ENCODE measurements at regions not wholly inside any gene's neighbourhood (a gene's known extent, or its start where the extent isn't known, plus 50 kb on each side); places are given as distances from the start of the nearest gene placed in this dataset.
A peak's percentile ranks its signal among the peaks of the same experiment; 100 is the strongest.

DNA sequence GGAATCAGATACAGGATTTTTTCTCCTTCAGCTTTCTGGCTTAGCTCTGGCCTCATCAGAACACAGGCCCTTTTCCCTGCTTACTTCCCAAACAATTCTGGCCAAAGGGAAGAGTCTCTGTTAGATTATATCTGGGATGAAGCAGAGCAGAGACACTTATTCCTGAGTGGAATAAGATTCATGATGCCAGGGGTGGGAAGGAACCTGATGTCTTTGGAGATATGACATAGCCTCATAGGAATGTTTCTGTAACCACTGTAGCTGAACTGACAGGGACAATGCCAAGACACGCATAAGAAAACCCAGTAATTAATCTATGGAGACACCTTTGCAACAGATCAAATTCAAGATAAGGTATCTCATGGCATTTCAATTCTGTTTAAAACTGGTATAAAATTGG, 177.1 kb upstream of the RAG2 start:
- in situ Hi-C loops (cut with MboI; ENCODE audit: low sequenced_read_pairs), result no loop called here
- Histone ChIP-seq H3K27me3 (ENCODE audit: low read depth) (peaks cover 2% of the 10 kb centered on the region; the same call in 1 of the 2 replicates), H3K36me3 (replicated peaks) (no peaks in the 10 kb centered on the region), H3K4me3 (no peak overlapping the region), H3K4me1 (no peaks in the 10 kb centered on the region), H3K9me3 (no peaks in the 10 kb centered on the region)
- DNase-seq (ENCODE audit: low spot score in 2 of 2), result no peak

GRCh38 chr11:36774603-36775002, 176.6 kb upstream of the RAG2 start:
- peaks cover 2% of the 10 kb centered on the region; the same call in 1 of the 2 replicates for H3K27me3 ChIP-seq (ENCODE audit: low read depth)
- no peaks in the 10 kb centered on the region for H3K9me3 ChIP-seq
- no peak overlapping the region for H3K4me3 ChIP-seq
- no peak for DNase-seq (ENCODE audit: low spot score in 2 of 2)
- H3K36me3 ChIP-seq (replicated peaks), result no peaks in the 10 kb centered on the region
- no peaks in the 10 kb centered on the region for H3K4me1 ChIP-seq
- in situ Hi-C loops (cut with MboI; ENCODE audit: low sequenced_read_pairs), result no loop called here

DNA sequence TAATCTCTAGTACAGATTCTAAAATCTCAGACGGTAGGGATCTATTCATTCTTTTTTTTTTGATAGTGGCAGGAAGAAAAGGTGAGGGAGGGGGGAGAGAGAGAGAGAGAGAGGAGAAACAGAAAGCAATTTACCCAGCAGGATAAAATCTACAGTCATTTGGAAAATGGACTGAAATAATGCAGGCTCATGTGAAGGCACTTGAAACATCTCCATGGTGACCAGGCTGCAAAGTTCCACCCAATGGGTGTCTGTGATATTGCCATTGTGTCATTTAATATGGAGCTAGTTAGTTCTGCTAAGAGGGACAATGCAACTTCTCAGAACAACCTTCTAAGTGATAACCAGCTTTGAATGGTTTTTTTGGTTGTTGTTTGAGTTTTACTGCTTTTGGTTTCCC, 165.2 kb upstream of the RAG2 start:
- Histone ChIP-seq H3K27me3 (ENCODE audit: low read depth) (no peaks in the 10 kb centered on the region), H3K9me3 (no peaks in the 10 kb centered on the region), H3K4me1 (no peaks in the 10 kb centered on the region), H3K36me3 (replicated peaks) (no peaks in the 10 kb centered on the region), H3K4me3 (no peak overlapping the region)
- in situ Hi-C loops (cut with MboI; ENCODE audit: low sequenced_read_pairs), result no loop called here
- no peak for DNase-seq (ENCODE audit: low spot score in 2 of 2)

- in situ Hi-C loops (cut with MboI; ENCODE audit: low sequenced_read_pairs), result no loop called here
- DNase-seq (ENCODE audit: low spot score in 2 of 2), result no peak
- Histone ChIP-seq H3K36me3 (replicated peaks) (no peaks in the 10 kb centered on the region), H3K9me3 (no peaks in the 10 kb centered on the region), H3K27me3 (ENCODE audit: low read depth) (no peaks in the 10 kb centered on the region), H3K4me3 (no peak overlapping the region), H3K4me1 (no peaks in the 10 kb centered on the region)
Observed at GRCh38 chr11:36757075-36757474, 159.0 kb upstream of the RAG2 start.

GRCh38 chr11:36753960-36754359, 155.9 kb upstream of the RAG2 start:
- in situ Hi-C loops (cut with MboI; ENCODE audit: low sequenced_read_pairs), result no loop called here
- DNase-seq (ENCODE audit: low spot score in 2 of 2), result no peak
- H3K4me1 ChIP-seq, result no peaks in the 10 kb centered on the region

DNA sequence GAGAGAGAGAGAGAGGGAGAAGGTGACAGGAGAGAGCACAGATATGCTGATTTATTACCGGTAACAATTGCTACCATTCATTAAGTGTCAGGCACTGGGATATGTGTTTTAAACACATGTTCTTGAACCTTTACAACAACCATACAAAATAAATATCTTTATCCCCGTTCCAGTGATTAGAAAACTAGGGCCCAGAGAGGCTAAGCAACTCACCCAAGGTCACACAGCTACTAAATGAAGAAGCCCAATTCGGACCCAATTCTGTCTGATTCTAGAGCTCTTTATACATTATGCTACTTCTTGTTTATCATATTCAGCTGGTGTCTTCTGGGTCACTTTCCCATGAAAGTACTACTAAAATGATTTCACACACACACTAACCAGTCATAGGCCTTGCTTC, 154.0 kb upstream of the RAG2 start:
- H3K4me3 ChIP-seq, result no peak overlapping the region
- peaks cover 7% of the 10 kb centered on the region; the same call in 1 of the 2 replicates for H3K27me3 ChIP-seq (ENCODE audit: low read depth)
- H3K36me3 ChIP-seq (replicated peaks), result no peaks in the 10 kb centered on the region
- in situ Hi-C loops (cut with MboI; ENCODE audit: low sequenced_read_pairs), result no loop called here
- H3K4me1 ChIP-seq, result no peaks in the 10 kb centered on the region
- H3K9me3 ChIP-seq, result no peaks in the 10 kb centered on the region
- DNase-seq (ENCODE audit: low spot score in 2 of 2), result no peak

More at GRCh38 chr11:36753960-36754359, 155.9 kb upstream of the RAG2 start:
- no peaks in the 10 kb centered on the region for H3K36me3 ChIP-seq (replicated peaks)
- no peaks in the 10 kb centered on the region for H3K9me3 ChIP-seq
- peaks cover 4% of the 10 kb centered on the region; the same call in 1 of the 2 replicates for H3K27me3 ChIP-seq (ENCODE audit: low read depth)
- no peak overlapping the region for H3K4me3 ChIP-seq

DNA sequence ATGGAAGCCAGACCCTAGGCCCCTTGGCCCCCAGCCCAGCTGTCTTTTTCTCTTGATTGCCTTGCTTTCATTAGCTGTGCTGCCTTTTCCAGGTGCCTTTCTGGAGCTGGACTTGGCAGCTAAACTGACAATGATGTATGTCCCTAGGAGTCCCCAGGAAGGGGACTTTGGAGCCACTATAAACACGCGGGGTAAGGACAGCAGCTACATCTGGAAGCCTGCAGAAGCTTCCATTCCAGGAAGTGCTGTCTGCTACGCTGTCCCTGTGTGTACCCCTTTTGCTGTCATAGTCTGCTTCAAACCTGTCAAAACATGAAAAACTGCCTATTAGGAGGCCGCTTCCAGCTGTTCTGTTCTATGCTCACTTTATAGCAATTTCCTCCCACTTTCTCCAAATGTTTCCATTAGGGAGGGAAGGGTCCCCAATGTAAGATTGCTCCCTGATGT, 153.3 kb upstream of the RAG2 start:
- no peak overlapping the region for H3K4me3 ChIP-seq
- in situ Hi-C loops (cut with MboI; ENCODE audit: low sequenced_read_pairs), result no loop called here
- no peak for DNase-seq (ENCODE audit: low spot score in 2 of 2)

GRCh38 chr11:36750349-36750748, 152.3 kb upstream of the RAG2 start:
- Histone ChIP-seq H3K9me3 (no peaks in the 10 kb centered on the region), H3K4me1 (no peaks in the 10 kb centered on the region), H3K27me3 (ENCODE audit: low read depth) (peaks cover 7% of the 10 kb centered on the region; the same call in 1 of the 2 replicates), H3K4me3 (no peak overlapping the region), H3K36me3 (replicated peaks) (no peaks in the 10 kb centered on the region)
- in situ Hi-C loops (cut with MboI; ENCODE audit: low sequenced_read_pairs), result no loop called here
- no peak for DNase-seq (ENCODE audit: low spot score in 2 of 2)

More for the DNA sequence above, 153.3 kb upstream of the RAG2 start:
- Histone ChIP-seq H3K4me1 (no peaks in the 10 kb centered on the region), H3K36me3 (replicated peaks) (no peaks in the 10 kb centered on the region), H3K27me3 (ENCODE audit: low read depth) (peaks cover 7% of the 10 kb centered on the region; the same call in 1 of the 2 replicates), H3K9me3 (no peaks in the 10 kb centered on the region)

- no peak for DNase-seq (ENCODE audit: low spot score in 2 of 2)
- in situ Hi-C loops (cut with MboI; ENCODE audit: low sequenced_read_pairs), result loop anchor here (5.0 kb wide), 2 partner anchors 47 to 187 kb away; no protein-coding TSS in a partner anchor
- Histone ChIP-seq H3K4me1 (no peaks in the 10 kb centered on the region), H3K9me3 (no peaks in the 10 kb centered on the region), H3K4me3 (no peak overlapping the region), H3K27me3 (ENCODE audit: low read depth) (peaks cover 7% of the 10 kb centered on the region; the same call in 1 of the 2 replicates), H3K36me3 (replicated peaks) (no peaks in the 10 kb centered on the region)
Observed at GRCh38 chr11:36748836-36749235, 150.8 kb upstream of the RAG2 start.

- H3K4me3 ChIP-seq, result no peak overlapping the region
- H3K9me3 ChIP-seq, result no peaks in the 10 kb centered on the region
- DNase-seq (ENCODE audit: low spot score in 2 of 2), result peak; percentile 77 to 94
- H3K4me1 ChIP-seq, result no peaks in the 10 kb centered on the region
- H3K36me3 ChIP-seq (replicated peaks), result no peaks in the 10 kb centered on the region
- peaks cover 7% of the 10 kb centered on the region; the same call in 1 of the 2 replicates for H3K27me3 ChIP-seq (ENCODE audit: low read depth)
- in situ Hi-C loops (cut with MboI; ENCODE audit: low sequenced_read_pairs), result loop anchor here (5.0 kb wide), 2 partner anchors 45 to 185 kb away; no protein-coding TSS in a partner anchor
Observed at GRCh38 chr11:36746886-36747710, 149.1 kb upstream of the RAG2 start.

GRCh38 chr11:36744375-36745168, 146.5 kb upstream of the RAG2 start:
- Histone ChIP-seq H3K4me1 (no peaks in the 10 kb centered on the region), H3K27me3 (ENCODE audit: low read depth) (0 out of 2 replicates have a peak, but pooled peaks cover 3% of the 10 kb centered on the region), H3K9me3 (no peaks in the 10 kb centered on the region), H3K36me3 (replicated peaks) (no peaks in the 10 kb centered on the region), H3K4me3 (no peak overlapping the region)
- DNase-seq (ENCODE audit: low spot score in 2 of 2), result peak; percentile 42 to 88
- in situ Hi-C loops (cut with MboI; ENCODE audit: low sequenced_read_pairs), result loop anchor here (5.0 kb wide), 2 partner anchors 42 to 182 kb away; no protein-coding TSS in a partner anchor

DNA sequence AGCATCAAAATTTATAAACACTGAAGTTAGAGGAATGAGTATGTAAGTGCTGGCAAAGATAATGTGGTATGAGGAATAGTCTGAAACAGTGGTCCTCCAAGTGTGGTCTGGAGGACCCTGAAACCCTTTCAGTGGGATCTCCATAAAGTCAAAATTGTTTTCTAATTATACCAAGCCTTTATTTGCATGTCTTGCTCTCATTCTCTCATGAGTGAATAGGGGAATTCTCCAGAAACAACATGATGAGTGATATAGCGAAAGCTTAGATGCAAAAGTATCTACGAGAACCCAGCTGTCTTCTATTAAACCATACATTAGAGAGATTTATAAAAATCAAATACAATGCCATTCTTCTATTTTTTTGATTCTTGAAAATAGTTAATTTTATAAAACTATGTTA, 145.0 kb upstream of the RAG2 start:
- Histone ChIP-seq H3K4me1 (no peaks in the 10 kb centered on the region), H3K9me3 (no peaks in the 10 kb centered on the region), H3K36me3 (replicated peaks) (no peaks in the 10 kb centered on the region), H3K4me3 (no peak overlapping the region), H3K27me3 (ENCODE audit: low read depth) (0 out of 2 replicates have a peak, but pooled peaks cover 3% of the 10 kb centered on the region)
- in situ Hi-C loops (cut with MboI; ENCODE audit: low sequenced_read_pairs), result no loop called here
- no peak for DNase-seq (ENCODE audit: low spot score in 2 of 2)

DNA sequence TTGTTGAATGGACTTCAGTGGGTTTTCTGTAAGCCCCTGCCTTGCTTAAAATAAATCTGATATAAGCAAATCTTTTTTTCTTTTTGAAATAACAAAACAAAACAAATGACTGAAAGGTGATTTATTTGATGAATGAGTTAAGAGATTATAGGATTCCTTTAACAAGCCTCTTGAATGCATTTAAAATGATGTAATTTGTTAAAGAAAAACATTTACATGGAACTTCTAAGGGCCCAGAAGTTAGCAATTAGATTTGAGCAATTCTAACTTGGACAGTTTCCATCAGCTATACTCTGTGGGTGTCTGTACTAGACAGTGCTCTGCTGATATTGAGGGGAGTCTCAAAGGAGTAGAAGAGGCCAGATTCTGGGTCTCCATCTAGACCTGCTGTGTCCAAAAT, 143.5 kb upstream of the RAG2 start:
- H3K9me3 ChIP-seq, result no peaks in the 10 kb centered on the region
- H3K4me3 ChIP-seq, result no peak overlapping the region
- no peaks in the 10 kb centered on the region for H3K4me1 ChIP-seq
- peak in 1 of 2 experiments; percentile 18 for DNase-seq (ENCODE audit: low spot score in 2 of 2)
- no peaks in the 10 kb centered on the region for H3K36me3 ChIP-seq (replicated peaks)
- in situ Hi-C loops (cut with MboI; ENCODE audit: low sequenced_read_pairs), result no loop called here
- no peaks in the 10 kb centered on the region for H3K27me3 ChIP-seq (ENCODE audit: low read depth)

All from HAP-1 (cell line).